ENCODE measurements at regions not wholly inside any gene's neighbourhood (a gene's known extent, or its start where the extent isn't known, plus 50 kb on each side); places are given as distances from the start of the nearest gene placed in this dataset.

- intact Hi-C loops (cut with DNase I) = loop anchor here (10.0 kb wide), 1 partner anchor 125 kb away; no protein-coding TSS in a partner anchor
- TF ChIP-seq POLR2A (IDR thresholded peaks at IDR 0.05) (no peak), CTCF (IDR thresholded peaks at IDR 0.05) (no peak)
- no peaks in the 10 kb centered on the region for H3K9me3 ChIP-seq
- H3K27me3 ChIP-seq = no peaks in the 10 kb centered on the region
- no peaks in the 10 kb centered on the region for H3K36me3 ChIP-seq
- WGBS, 2 donors = 47 to 53% methylated on average over 1 of the region's 1 CpG
- H3K4me3 ChIP-seq = no peak overlapping the region
- H3K27ac ChIP-seq = no peak overlapping the region
- DNase-seq = no peak
- peaks cover 0 to 17% (median 4%) of the 10 kb centered on the region in 3 donors for H3K4me1 ChIP-seq
Measured at GRCh38 chr2:179349670-179350303, 85.2 kb upstream of the SESTD1 start.

- H3K36me3 ChIP-seq = no peaks in the 10 kb centered on the region
- intact Hi-C loops (cut with DNase I) = loop anchor here (10.0 kb wide), 1 partner anchor 124 kb away; no protein-coding TSS in a partner anchor
- H3K4me3 ChIP-seq = no peak overlapping the region
- no peaks in the 10 kb centered on the region for H3K27me3 ChIP-seq
- DNase-seq = no peak
- H3K4me1 ChIP-seq = peaks cover 0 to 26% (median 10%) of the 10 kb centered on the region in 3 donors
- WGBS, 2 donors = 64 to 74% methylated on average over 3 of the region's 3 CpGs
- H3K27ac ChIP-seq = no peak overlapping the region
- no peaks in the 10 kb centered on the region for H3K9me3 ChIP-seq
- no peak for TF ChIP-seq POLR2A (IDR thresholded peaks at IDR 0.05)
- no peak for TF ChIP-seq CTCF (IDR thresholded peaks at IDR 0.05)
Measured at GRCh38 chr2:179348906-179349305, 84.3 kb upstream of the SESTD1 start.

- intact Hi-C loops (cut with DNase I) = loop anchor here (10.0 kb wide), 1 partner anchor 120 kb away; no protein-coding TSS in a partner anchor
- WGBS, 2 donors = 65 to 75% methylated on average over 1 of the region's 1 CpG
- Histone ChIP-seq H3K36me3 (no peaks in the 10 kb centered on the region), H3K27ac (peak overlapping the region; percentile 3 to 47 (median 33)), H3K27me3 (no peaks in the 10 kb centered on the region), H3K4me1 (peaks cover 0 to 34% (median 14%) of the 10 kb centered on the region in 3 donors), H3K4me3 (no peak overlapping the region), H3K9me3 (no peaks in the 10 kb centered on the region)
- TF ChIP-seq CTCF (IDR thresholded peaks at IDR 0.05) (no peak), POLR2A (IDR thresholded peaks at IDR 0.05) (no peak)
- DNase-seq = no peak
Measured at GRCh38 chr2:179344970-179345369, 80.3 kb upstream of the SESTD1 start.

- TF ChIP-seq POLR2A (IDR thresholded peaks at IDR 0.05) = no peak
- no peak for TF ChIP-seq CTCF (IDR thresholded peaks at IDR 0.05)
- no peak for DNase-seq
- Histone ChIP-seq H3K36me3 (no peaks in the 10 kb centered on the region), H3K4me1 (peaks cover 0 to 30% (median 14%) of the 10 kb centered on the region in 3 donors), H3K9me3 (no peaks in the 10 kb centered on the region), H3K27me3 (no peaks in the 10 kb centered on the region), H3K4me3 (no peak overlapping the region), H3K27ac (peak overlapping the region; percentile 27 to 47 (median 38))
- 38 to 40% methylated on average over 4 of the region's 4 CpGs for WGBS, 2 donors
- intact Hi-C loops (cut with DNase I) = loop anchor here (10.0 kb wide), 1 partner anchor 120 kb away; no protein-coding TSS in a partner anchor
Measured at GRCh38 chr2:179344280-179344964, 79.8 kb upstream of the SESTD1 start.

- Histone ChIP-seq H3K4me1 (peaks cover 0 to 25% (median 14%) of the 10 kb centered on the region in 3 donors), H3K27me3 (no peaks in the 10 kb centered on the region), H3K36me3 (no peaks in the 10 kb centered on the region), H3K27ac (peak overlapping the region in 3 of 4 donors; percentile 36 to 47 (median 39)), H3K4me3 (no peak overlapping the region), H3K9me3 (no peaks in the 10 kb centered on the region)
- intact Hi-C loops (cut with DNase I) = loop anchor here (10.0 kb wide), 1 partner anchor 119 kb away; no protein-coding TSS in a partner anchor
- no peak for TF ChIP-seq POLR2A (IDR thresholded peaks at IDR 0.05)
- no peak for TF ChIP-seq CTCF (IDR thresholded peaks at IDR 0.05)
- DNase-seq = no peak
Measured at GRCh38 chr2:179343945-179344279, 79.3 kb upstream of the SESTD1 start.

All from esophagus squamous epithelium (tissue), 5 donors.